Left kidney (tissue), 1 donor: ENCODE measurements at regions not wholly inside any gene's neighbourhood (a gene's known extent, or its start where the extent isn't known, plus 50 kb on each side); places are given as distances from the start of the nearest gene placed in this dataset.

ENCODE experiments used
- DNase-seq: peaks from one replicate; pipeline ENCODE4 v3.0.0-alpha.2; 2013

GRCh38 chr7:136034132-136034531 is 57.0 kb upstream of the MTPN start:
- no peak for DNase-seq

- DNase-seq: peak; percentile 77
These were observed 56.4 kb upstream of the MTPN start for GRCh38 chr7:136033413-136034031.

- no peak for DNase-seq
These were observed 53.7 kb upstream of the MTPN start for GRCh38 chr7:136030867-136031318.

- DNase-seq: no peak
These were observed 53.2 kb upstream of the MTPN start for GRCh38 chr7:136030330-136030729.

- no peak for DNase-seq
These were observed 50.0 kb upstream of the MTPN start for GRCh38 chr7:136027160-136027559.
